Astrocyte (in vitro differentiated cells and primary cell): ENCODE measurements at regions not wholly inside any gene's neighbourhood (a gene's known extent, or its start where the extent isn't known, plus 50 kb on each side); places are given as distances from the start of the nearest gene placed in this dataset.

Experiments
- DNase-seq: peaks from one replicate; pipeline ENCODE4 v3.0.0-alpha.2; 2010; ENCODE audit warnings: low read depth
- FAIRE-seq: peaks from 2 replicates; lab custom pipeline; 2011; peaks lifted over from hg19 to GRCh38; lab: Jason Lieb, UNC
- H2AFZ ChIP-seq: 2 replicates; pipeline ENCODE4 v1.6.0; 2012; ENCODE audit warnings: low read depth, low read length, inconsistent platforms
- H3K27ac ChIP-seq: 2 replicates; pipeline ENCODE4 v1.5.1; 2011; ENCODE audit warnings: low read depth, low read length, inconsistent platforms
- H3K27me3 ChIP-seq: 2 replicates; pipeline ENCODE4 v1.6.0; 2011; ENCODE audit warnings: low read length, inconsistent platforms; ENCODE audit not compliant: insufficient read depth
- H3K36me3 ChIP-seq: 2 replicates; pipeline ENCODE4 v1.5.1; 2011; ENCODE audit warnings: low read length, inconsistent platforms; ENCODE audit not compliant: insufficient read depth
- H3K4me1 ChIP-seq: 2 replicates; pipeline ENCODE4 v1.5.1; 2011; ENCODE audit warnings: low read length, inconsistent platforms; ENCODE audit not compliant: insufficient read depth
- H3K4me2 ChIP-seq: 2 replicates; pipeline ENCODE4 v1.6.0; 2012; ENCODE audit warnings: low read length, inconsistent platforms
- H3K4me3 ChIP-seq: 2 replicates; pipeline ENCODE4 v1.5.1; 2011; ENCODE audit warnings: low read depth, mild to moderate bottlenecking, low read length, inconsistent platforms; ENCODE audit not compliant: insufficient read depth
- H3K79me2 ChIP-seq: 2 replicates; pipeline ENCODE4 v1.6.0; 2012; ENCODE audit warnings: mild to moderate bottlenecking, low read length, inconsistent platforms; ENCODE audit not compliant: insufficient read depth
- H3K9ac ChIP-seq: 2 replicates; pipeline ENCODE4 v1.6.0; 2012; ENCODE audit warnings: mild to moderate bottlenecking, low read length, inconsistent platforms
- H3K9me3 ChIP-seq: 2 replicates; pipeline ENCODE4 v1.5.1; 2012; ENCODE audit warnings: low read depth, mild to moderate bottlenecking, low read length, inconsistent platforms; ENCODE audit not compliant: insufficient read depth
- H4K20me1 ChIP-seq: 2 replicates; pipeline ENCODE4 v1.6.0; 2012; ENCODE audit warnings: low read length, inconsistent platforms; ENCODE audit not compliant: insufficient read depth
- H3K27ac Mint-ChIP-seq: one replicate; pipeline ENCODE4 v1.8.0; 2021; ENCODE audit warnings: mild to moderate bottlenecking, mixed read lengths; ENCODE audit not compliant: unreplicated experiment
- H3K27me3 Mint-ChIP-seq: one replicate; pipeline ENCODE4 v1.8.0; 2021; ENCODE audit warnings: low read depth, mixed read lengths; ENCODE audit not compliant: unreplicated experiment
- H3K36me3 Mint-ChIP-seq: one replicate; pipeline ENCODE4 v1.8.0; 2021; ENCODE audit warnings: low read depth, mixed read lengths; ENCODE audit not compliant: unreplicated experiment
- H3K4me1 Mint-ChIP-seq: one replicate; pipeline ENCODE4 v1.8.0; 2021; ENCODE audit warnings: low read depth, mixed read lengths; ENCODE audit not compliant: unreplicated experiment
- H3K4me3 Mint-ChIP-seq: one replicate; pipeline ENCODE4 v1.8.0; 2021; ENCODE audit warnings: mild to moderate bottlenecking, moderate library complexity, mixed read lengths; ENCODE audit not compliant: unreplicated experiment
- H3K9me3 Mint-ChIP-seq: one replicate; pipeline ENCODE4 v1.8.0; 2021; ENCODE audit warnings: mild to moderate bottlenecking, mixed read lengths; ENCODE audit not compliant: unreplicated experiment
- CTCF ChIP-seq: IDR thresholded peaks from 2 replicates; pipeline ENCODE4 v1.5.1; 2011; ENCODE audit warnings: low read depth, mild to moderate bottlenecking, inconsistent platforms, low read length, moderate library complexity; ENCODE audit not compliant: insufficient read depth
- EZH2 ChIP-seq: IDR thresholded peaks from 2 replicates; pipeline ENCODE4 v1.6.1; 2012; ENCODE audit warnings: mild to moderate bottlenecking, low read length, inconsistent platforms; ENCODE audit not compliant: insufficient read depth

DNA sequence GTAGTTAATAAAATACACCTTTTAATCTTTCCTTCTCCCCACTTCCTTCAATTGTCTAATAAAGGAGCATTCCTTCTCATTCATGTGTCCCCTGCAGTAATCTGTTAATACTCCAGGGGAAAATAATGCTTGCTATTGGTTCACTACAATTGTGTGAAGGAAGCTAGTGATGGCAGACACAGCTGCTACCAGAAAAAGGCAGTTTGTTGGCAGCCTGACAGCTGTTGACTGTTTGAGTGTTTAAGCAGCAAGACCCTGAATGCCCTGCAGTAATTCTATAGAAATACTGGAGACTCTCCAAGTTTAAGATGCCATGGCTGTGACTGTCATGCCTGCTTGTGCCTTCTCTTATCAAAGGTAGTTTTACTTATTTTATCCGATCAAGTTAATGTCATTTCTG lies 359.5 kb downstream of the C4orf33 start:
- Histone ChIP-seq H2AFZ (no peak overlapping the region), H3K36me3 (no peaks in the 10 kb centered on the region), H3K27ac (no peak overlapping the region), H3K4me3 (no peak overlapping the region), H3K4me2 (no peak overlapping the region), H3K9ac (no peak overlapping the region), H3K9me3 (no peaks in the 10 kb centered on the region), H4K20me1 (no peaks in the 10 kb centered on the region), H3K4me1 (no peaks in the 10 kb centered on the region), H3K79me2 (no peaks in the 10 kb centered on the region), H3K27me3 (no peaks in the 10 kb centered on the region)
- H3K9me3 Mint-ChIP-seq = no peaks in the 10 kb centered on the region
- FAIRE-seq (no peak), DNase-seq (no peak)
- H3K27ac Mint-ChIP-seq = no peak overlapping the region
- no peaks in the 10 kb centered on the region for H3K36me3 Mint-ChIP-seq
- no peaks in the 10 kb centered on the region for H3K4me1 Mint-ChIP-seq
- H3K4me3 Mint-ChIP-seq = no peak overlapping the region
- no peaks in the 10 kb centered on the region for H3K27me3 Mint-ChIP-seq
- TF ChIP-seq CTCF (no peak), EZH2 (no peak)

GRCh38 chr4:129468624-129469023 lies 372.7 kb downstream of the C4orf33 start:
- no peak overlapping the region for H3K4me3 Mint-ChIP-seq
- Histone ChIP-seq H2AFZ (no peak overlapping the region), H3K27me3 (no peaks in the 10 kb centered on the region), H3K27ac (no peak overlapping the region), H3K79me2 (no peaks in the 10 kb centered on the region), H4K20me1 (no peaks in the 10 kb centered on the region), H3K4me3 (no peak overlapping the region), H3K4me2 (no peak overlapping the region), H3K9ac (no peak overlapping the region), H3K36me3 (no peaks in the 10 kb centered on the region), H3K4me1 (no peaks in the 10 kb centered on the region), H3K9me3 (no peaks in the 10 kb centered on the region)
- no peak for DNase-seq
- H3K9me3 Mint-ChIP-seq = peaks cover 2% of the 10 kb centered on the region
- no peaks in the 10 kb centered on the region for H3K36me3 Mint-ChIP-seq
- no peaks in the 10 kb centered on the region for H3K4me1 Mint-ChIP-seq
- FAIRE-seq = no peak
- no peaks in the 10 kb centered on the region for H3K27me3 Mint-ChIP-seq
- no peak for TF ChIP-seq EZH2
- TF ChIP-seq CTCF = no peak
- H3K27ac Mint-ChIP-seq = no peak overlapping the region

DNA sequence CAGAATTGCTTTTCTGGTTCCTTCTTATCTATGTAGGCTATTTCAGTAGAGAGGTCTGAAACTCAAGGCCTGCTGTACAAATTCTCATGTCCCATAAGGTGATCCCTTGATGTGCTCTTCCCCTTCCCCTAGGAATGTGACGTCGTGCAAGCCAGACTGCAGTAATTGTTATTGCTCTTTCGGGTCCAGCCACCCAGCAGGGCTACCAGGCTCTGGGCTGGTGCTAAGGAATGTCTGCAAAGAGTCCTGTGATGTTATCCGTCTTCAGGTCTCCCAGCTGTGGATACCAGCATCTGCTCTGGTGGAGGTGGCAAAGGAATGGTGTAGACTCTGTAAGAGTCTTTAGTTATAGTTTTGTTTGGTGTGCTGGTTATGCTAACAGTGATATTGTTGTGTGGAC lies 378.7 kb downstream of the C4orf33 start:
- no peak overlapping the region for H3K27ac ChIP-seq
- H4K20me1 ChIP-seq = no peaks in the 10 kb centered on the region
- Mint-ChIP-seq H3K36me3 (no peaks in the 10 kb centered on the region), H3K9me3 (peaks cover 7% of the 10 kb centered on the region), H3K4me3 (no peak overlapping the region), H3K4me1 (no peaks in the 10 kb centered on the region), H3K27ac (no peak overlapping the region), H3K27me3 (no peaks in the 10 kb centered on the region)
- H3K9me3 ChIP-seq = no peaks in the 10 kb centered on the region
- H3K9ac ChIP-seq = no peak overlapping the region
- TF ChIP-seq EZH2 (no peak), CTCF (no peak)
- FAIRE-seq = no peak
- DNase-seq = no peak
- H3K4me3 ChIP-seq = no peak overlapping the region
- H3K4me2 ChIP-seq = no peak overlapping the region
- no peak overlapping the region for H2AFZ ChIP-seq
- no peaks in the 10 kb centered on the region for H3K4me1 ChIP-seq
- H3K36me3 ChIP-seq = no peaks in the 10 kb centered on the region
- H3K27me3 ChIP-seq = no peaks in the 10 kb centered on the region
- no peaks in the 10 kb centered on the region for H3K79me2 ChIP-seq
